ENCODE measurements at regions not wholly inside any gene's neighbourhood (a gene's known extent, or its start where the extent isn't known, plus 50 kb on each side); places are given as distances from the start of the nearest gene placed in this dataset.
"Not testable (repeated sequence)": the region's sequence is repeated elsewhere in the genome, so short reads cannot be mapped to it uniquely, and the experiment has no call there.

DNA sequence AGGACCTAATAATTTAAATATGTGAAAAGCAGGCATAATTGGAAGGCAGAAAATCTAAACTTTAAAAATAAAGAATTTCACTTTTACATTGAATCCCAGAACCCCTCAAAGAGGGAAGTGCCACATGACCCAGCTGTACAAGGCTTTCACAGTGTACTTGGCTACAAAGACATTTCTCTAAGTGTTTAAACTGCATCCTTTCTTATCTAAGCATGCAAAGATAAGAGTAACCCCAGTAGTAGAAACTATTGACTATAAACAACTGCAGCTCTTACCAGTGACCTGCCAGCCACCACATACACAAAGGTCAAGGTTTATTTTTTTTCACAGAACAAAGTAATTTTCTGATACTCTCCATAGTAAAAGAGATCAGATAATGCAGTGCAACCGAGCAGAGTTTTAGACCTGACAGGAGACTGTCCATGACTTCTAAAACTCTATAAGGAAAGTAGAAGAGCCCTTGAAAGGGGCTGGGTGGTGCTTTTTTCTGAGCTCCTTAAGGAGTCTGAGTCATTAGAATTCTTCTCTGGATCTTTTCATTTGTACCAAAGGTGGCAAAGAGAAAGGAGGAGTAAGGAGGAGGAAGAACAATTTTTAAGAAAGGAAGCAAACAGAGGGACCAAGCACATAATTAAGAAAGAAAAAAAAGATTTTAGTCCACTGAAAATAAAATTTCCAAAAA, 750.6 kb downstream of the PRIM2 start:
- WGBS, 4 donors: 12 to 48% (median 34%) methylated on average over 1 of the region's 1 CpG
- H3K27ac ChIP-seq; DNase-seq; intact Hi-C loops (cut with DNase I); H3K36me3 ChIP-seq (replicated peaks in 1 of 2); H3K27me3 ChIP-seq; H3K4me3 ChIP-seq; H3K4me1 ChIP-seq (replicated peaks in 1 of 2); H3K9me3 ChIP-seq (replicated peaks in 1 of 3): not testable (repeated sequence)

DNA sequence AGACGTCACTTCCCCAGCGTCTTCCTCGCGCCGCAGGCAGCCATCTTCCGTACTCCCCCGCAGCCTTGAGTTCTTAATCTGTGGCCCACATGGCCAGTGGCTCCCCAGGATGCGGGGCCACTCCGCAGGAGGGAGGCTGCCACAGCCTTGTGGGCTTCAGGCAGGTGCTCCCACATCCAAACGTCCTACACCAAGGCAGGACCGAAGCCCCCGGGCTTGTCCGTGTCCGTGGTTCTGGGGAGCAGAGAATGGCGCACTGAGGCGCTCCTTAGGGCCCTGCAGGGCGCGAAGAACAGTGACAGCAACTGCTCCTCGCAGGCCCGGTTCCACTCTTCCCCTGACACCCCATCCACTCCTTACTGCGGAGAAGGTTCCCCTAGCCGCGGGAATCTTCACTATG, 755.8 kb downstream of the PRIM2 start:
- Histone ChIP-seq H3K27ac (no peak overlapping the region), H3K27me3 (no peaks in the 10 kb centered on the region), H3K4me3 (no peak overlapping the region), H3K9me3 (replicated peaks in 1 of 3) (no peaks in the 10 kb centered on the region), H3K36me3 (replicated peaks in 1 of 2) (no peaks in the 10 kb centered on the region), H3K4me1 (replicated peaks in 1 of 2) (no peaks in the 10 kb centered on the region)
- DNase-seq: no peak
- intact Hi-C loops (cut with DNase I): no loop called here
- no peak for TF ChIP-seq POLR2A (IDR thresholded peaks at IDR 0.05)
- no peak for TF ChIP-seq CTCF (IDR thresholded peaks at IDR 0.05)
- 89 to 94% (median 92%) methylated on average over 17 to 23 of the region's 23 CpGs for WGBS, 4 donors

DNA sequence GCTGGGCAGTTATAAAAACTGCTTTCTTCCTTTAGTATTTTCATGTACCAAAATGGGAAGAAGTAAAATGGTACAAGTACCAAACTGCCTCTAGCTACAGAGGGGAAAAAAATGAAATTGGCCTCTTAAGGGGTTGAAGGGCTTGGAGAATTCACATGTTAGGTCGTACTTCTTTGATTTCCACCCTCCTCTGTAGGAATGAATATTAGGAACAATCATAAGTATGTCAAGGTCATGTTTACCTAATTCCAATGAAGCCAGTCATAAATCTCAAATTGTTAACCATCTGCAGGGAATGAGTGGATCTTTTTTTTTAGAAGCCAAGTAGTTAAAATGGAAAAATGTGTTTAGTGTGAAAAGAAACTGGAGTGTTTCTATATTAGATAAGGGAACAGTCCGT, 772.6 kb downstream of the PRIM2 start:
- H3K4me3 ChIP-seq; intact Hi-C loops (cut with DNase I); H3K4me1 ChIP-seq (replicated peaks in 1 of 2); H3K36me3 ChIP-seq (replicated peaks in 1 of 2); H3K27me3 ChIP-seq; H3K27ac ChIP-seq; H3K9me3 ChIP-seq (replicated peaks in 1 of 3); DNase-seq: not testable (repeated sequence)
- 4 to 32% (median 23%) methylated on average over 2 of the region's 2 CpGs for WGBS, 4 donors

- DNase-seq; H3K9me3 ChIP-seq (replicated peaks in 1 of 3); H3K27ac ChIP-seq; H3K4me1 ChIP-seq (replicated peaks in 1 of 2); H3K27me3 ChIP-seq; intact Hi-C loops (cut with DNase I); H3K4me3 ChIP-seq; H3K36me3 ChIP-seq (replicated peaks in 1 of 2): not testable (repeated sequence)
Observed at GRCh38 chr6:58097251-58097650, 779.8 kb downstream of the PRIM2 start.

- no peaks in the 10 kb centered on the region for H3K4me1 ChIP-seq (replicated peaks in 1 of 2)
- H3K9me3 ChIP-seq (replicated peaks in 1 of 3): no peaks in the 10 kb centered on the region
- TF ChIP-seq POLR2A (IDR thresholded peaks at IDR 0.05) (no peak), CTCF (IDR thresholded peaks at IDR 0.05) (no peak)
- no peak overlapping the region for H3K4me3 ChIP-seq
- H3K27me3 ChIP-seq: no peaks in the 10 kb centered on the region
- no peak for DNase-seq
- H3K36me3 ChIP-seq (replicated peaks in 1 of 2): no peaks in the 10 kb centered on the region
- intact Hi-C loops (cut with DNase I): no loop called here
- H3K27ac ChIP-seq: no peak overlapping the region
- WGBS, 4 donors: 33 to 45% (median 37%) methylated on average over 3 of the region's 3 CpGs
Observed at GRCh38 chr6:58113960-58114359, 796.5 kb downstream of the PRIM2 start.

DNA sequence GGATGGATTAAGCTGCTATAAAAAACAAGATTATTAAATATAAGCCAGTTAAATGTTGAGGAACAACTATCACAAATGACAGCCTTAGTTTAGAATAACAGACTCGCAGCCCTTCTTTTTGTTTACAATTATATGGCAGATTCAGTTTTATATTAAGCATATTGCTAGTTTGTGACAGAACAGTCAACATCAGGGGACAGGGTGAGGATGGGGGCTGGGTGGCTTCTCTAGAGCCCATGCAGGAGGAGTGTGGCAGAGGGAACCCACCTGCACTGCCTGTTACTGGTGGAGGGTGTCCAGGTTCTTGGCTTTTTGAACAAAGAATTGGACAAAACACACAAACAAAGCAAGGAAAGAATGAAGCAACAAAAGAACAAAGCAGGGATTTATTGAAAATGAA, 799.7 kb downstream of the PRIM2 start:
- 73 to 82% (median 80%) methylated on average over 1 of the region's 1 CpG for WGBS, 4 donors
- DNase-seq; H3K9me3 ChIP-seq (replicated peaks in 1 of 3); H3K4me3 ChIP-seq; H3K4me1 ChIP-seq (replicated peaks in 1 of 2); H3K36me3 ChIP-seq (replicated peaks in 1 of 2); intact Hi-C loops (cut with DNase I); H3K27ac ChIP-seq; H3K27me3 ChIP-seq: not testable (repeated sequence)

DNA sequence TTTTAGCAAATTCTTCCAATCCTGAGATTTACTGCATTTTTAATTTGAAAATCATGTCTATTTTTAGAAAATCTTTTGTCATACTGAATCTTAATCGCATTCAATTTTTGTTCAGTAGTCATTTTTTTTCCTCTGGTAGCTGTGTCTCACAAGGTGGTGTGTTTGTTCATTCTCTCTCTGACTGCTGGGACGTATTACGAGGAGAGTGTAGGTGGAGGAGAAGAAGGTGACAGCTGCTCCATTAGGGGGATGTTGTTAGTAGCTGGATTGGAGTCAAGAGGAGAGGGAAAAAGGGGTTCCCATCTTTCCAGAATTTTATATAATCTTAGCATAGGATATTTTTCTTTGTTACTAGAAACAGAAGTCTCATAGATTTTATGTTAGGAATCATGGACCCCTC, 804.2 kb downstream of the PRIM2 start:
- intact Hi-C loops (cut with DNase I); DNase-seq: not testable (repeated sequence)
- 64 to 82% (median 77%) methylated on average over 3 of the region's 3 CpGs for WGBS, 4 donors

DNA sequence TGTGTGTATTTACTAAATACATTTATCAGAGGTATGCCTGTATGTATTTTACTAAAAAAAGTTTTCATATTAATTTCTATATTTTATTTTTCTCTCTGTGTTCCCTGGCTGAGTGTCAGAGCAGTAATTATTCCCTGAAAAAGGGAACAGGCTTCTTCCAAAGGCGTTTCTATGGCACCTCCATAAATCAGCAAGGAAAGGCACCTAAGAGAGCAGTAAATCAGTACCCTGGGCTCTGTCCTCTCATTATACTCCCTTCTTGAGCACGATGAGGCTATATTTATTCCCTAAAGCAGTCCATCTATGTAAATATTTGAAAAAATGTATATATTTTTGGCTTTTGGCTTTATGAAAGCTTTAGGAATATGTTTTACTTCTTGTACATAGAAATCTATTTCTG, 806.3 kb downstream of the PRIM2 start:
- H3K27ac ChIP-seq; H3K4me1 ChIP-seq (replicated peaks in 1 of 2); H3K4me3 ChIP-seq; H3K27me3 ChIP-seq; intact Hi-C loops (cut with DNase I); DNase-seq; H3K36me3 ChIP-seq (replicated peaks in 1 of 2); H3K9me3 ChIP-seq (replicated peaks in 1 of 3): not testable (repeated sequence)
- WGBS, 4 donors: 10 to 36% (median 21%) methylated on average over 2 of the region's 2 CpGs

More for the DNA sequence above, 804.2 kb downstream of the PRIM2 start:
- not testable (repeated sequence) for H3K4me3 ChIP-seq; H3K4me1 ChIP-seq (replicated peaks in 1 of 2); H3K36me3 ChIP-seq (replicated peaks in 1 of 2); H3K27ac ChIP-seq; H3K9me3 ChIP-seq (replicated peaks in 1 of 3); H3K27me3 ChIP-seq

GRCh38 chr6:58128549-58128948, 811.1 kb downstream of the PRIM2 start:
- H3K36me3 ChIP-seq (replicated peaks in 1 of 2); H3K4me1 ChIP-seq (replicated peaks in 1 of 2); DNase-seq; H3K27ac ChIP-seq; H3K27me3 ChIP-seq; H3K9me3 ChIP-seq (replicated peaks in 1 of 3); intact Hi-C loops (cut with DNase I); H3K4me3 ChIP-seq: not testable (repeated sequence)
- WGBS, 4 donors: 59 to 71% (median 68%) methylated on average over 2 of the region's 2 CpGs

GRCh38 chr6:58129098-58129497, 811.7 kb downstream of the PRIM2 start:
- H3K36me3 ChIP-seq (replicated peaks in 1 of 2); H3K4me3 ChIP-seq; H3K4me1 ChIP-seq (replicated peaks in 1 of 2); H3K27me3 ChIP-seq; intact Hi-C loops (cut with DNase I); DNase-seq; H3K9me3 ChIP-seq (replicated peaks in 1 of 3); H3K27ac ChIP-seq: not testable (repeated sequence)
- 0 to 5% (median 2%) methylated on average over 1 of the region's 1 CpG for WGBS, 4 donors
